ENCODE measurements at regions not wholly inside any gene's neighbourhood (a gene's known extent, or its start where the extent isn't known, plus 50 kb on each side); places are given as distances from the start of the nearest gene placed in this dataset.

- DNase-seq (ENCODE audit: low read depth): no peak
These were observed 409.3 kb upstream of the SLC24A2 start for GRCh38 chr9:20197976-20198685.

- DNase-seq (ENCODE audit: low read depth): no peak
These were observed 402.5 kb upstream of the SLC24A2 start for GRCh38 chr9:20191228-20191840.

GRCh38 chr9:20189871-20190270, 401.0 kb upstream of the SLC24A2 start:
- no peak for DNase-seq (ENCODE audit: low read depth)

- DNase-seq (ENCODE audit: low read depth): no peak
These were observed 400.0 kb upstream of the SLC24A2 start for GRCh38 chr9:20188616-20189369.

GRCh38 chr9:20187318-20187717, 398.5 kb upstream of the SLC24A2 start:
- DNase-seq (ENCODE audit: low read depth): no peak

GRCh38 chr9:20186823-20187222, 398.0 kb upstream of the SLC24A2 start:
- no peak for DNase-seq (ENCODE audit: low read depth)

- no peak for DNase-seq (ENCODE audit: low read depth)
These were observed 397.4 kb upstream of the SLC24A2 start for GRCh38 chr9:20186231-20186630.

- no peak for DNase-seq (ENCODE audit: low read depth)
These were observed 395.7 kb upstream of the SLC24A2 start for GRCh38 chr9:20184541-20184940.

GRCh38 chr9:20178679-20179078, 389.8 kb upstream of the SLC24A2 start:
- no peak for DNase-seq (ENCODE audit: low read depth)

GRCh38 chr9:20178197-20178596, 389.4 kb upstream of the SLC24A2 start:
- no peak for DNase-seq (ENCODE audit: low read depth)

GRCh38 chr9:20170122-20170521, 381.3 kb upstream of the SLC24A2 start:
- no peak for DNase-seq (ENCODE audit: low read depth)

- DNase-seq (ENCODE audit: low read depth): no peak
These were observed 363.4 kb upstream of the SLC24A2 start for GRCh38 chr9:20152151-20152725.

- DNase-seq (ENCODE audit: low read depth): no peak
These were observed 359.6 kb upstream of the SLC24A2 start for GRCh38 chr9:20148416-20148815.

- DNase-seq (ENCODE audit: low read depth): no peak
These were observed 355.4 kb upstream of the SLC24A2 start for GRCh38 chr9:20144197-20144596.

GRCh38 chr9:20139763-20140290, 351.0 kb upstream of the SLC24A2 start:
- DNase-seq (ENCODE audit: low read depth): no peak

GRCh38 chr9:20138841-20139240, 350.0 kb upstream of the SLC24A2 start:
- no peak for DNase-seq (ENCODE audit: low read depth)

- no peak for DNase-seq (ENCODE audit: low read depth)
These were observed 349.3 kb upstream of the SLC24A2 start for GRCh38 chr9:20138116-20138515.

- no peak for DNase-seq (ENCODE audit: low read depth)
These were observed 348.6 kb upstream of the SLC24A2 start for GRCh38 chr9:20137425-20137824.

- DNase-seq (ENCODE audit: low read depth): no peak
These were observed 346.4 kb upstream of the SLC24A2 start for GRCh38 chr9:20135119-20135697.

GRCh38 chr9:20125727-20126126, 336.9 kb upstream of the SLC24A2 start:
- DNase-seq (ENCODE audit: low read depth): no peak

GRCh38 chr9:20119566-20119965, 330.7 kb upstream of the SLC24A2 start:
- DNase-seq (ENCODE audit: low read depth): no peak

GRCh38 chr9:20117986-20118385, 329.1 kb upstream of the SLC24A2 start:
- no peak for DNase-seq (ENCODE audit: low read depth)
